Naive thymus-derived CD8-positive, alpha-beta T cell (primary cell): ENCODE measurements at regions not wholly inside any gene's neighbourhood (a gene's known extent, or its start where the extent isn't known, plus 50 kb on each side); places are given as distances from the start of the nearest gene placed in this dataset.

Experiments
- ATAC-seq, 2 donors: fragments of 150-1000 bp; cut with Tn5 transposase in 1 of 2; sonication (Bioruptor Pico), chemical (Tn5 transposase) in 1 of 2; 1 replicate in 1 of 2; 2 replicates in 1 of 2; pipeline ENCODE4 v1.10.0; 2021; ENCODE audit warnings: mild to moderate bottlenecking in 2 of 2, moderate library complexity in 2 of 2
- POLR2A ChIA-PET: fragments of 350-600 bp; sonication (Branson Sonifier 250); formaldehyde crosslinking; loops from one replicate; lab custom pipeline; 2021; ENCODE audit warnings: antibody characterized with exemption; lab: Charles Lee
- DNase-seq, 10 donors: peaks; one replicate each; pipeline versions ENCODE4 v3.0.0 to v3.0.0-alpha.2; 2020 to 2022
- H3K27ac Mint-ChIP-seq, 10 donors: one replicate each; pipeline ENCODE4 v1.8.0; 2020 to 2022; ENCODE audit warnings: mild to moderate bottlenecking in 10 of 10, mixed read lengths in 10 of 10, moderate library complexity in 4 of 10, inconsistent platforms in 1 of 10
- H3K27me3 Mint-ChIP-seq, 5 donors: one replicate each; pipeline ENCODE4 v1.8.0; 2021 to 2022; ENCODE audit warnings: mixed read lengths in 5 of 5
- H3K36me3 Mint-ChIP-seq, 3 donors: one replicate each; pipeline ENCODE4 v1.8.0; 2020 to 2022; ENCODE audit warnings: mixed read lengths in 3 of 3, mild to moderate bottlenecking in 2 of 3, inconsistent platforms in 1 of 3
- H3K4me1 Mint-ChIP-seq, 4 donors: one replicate each; pipeline ENCODE4 v1.8.0; 2021 to 2022; ENCODE audit warnings: mixed read lengths in 4 of 4
- H3K4me3 Mint-ChIP-seq, 10 donors: one replicate each; pipeline ENCODE4 v1.8.0; 2020 to 2022; ENCODE audit warnings: mild to moderate bottlenecking in 10 of 10, mixed read lengths in 10 of 10, moderate library complexity in 6 of 10, inconsistent platforms in 1 of 10
- H3K9me3 Mint-ChIP-seq, 9 donors: one replicate each; pipeline ENCODE4 v1.8.0; 2020 to 2022; ENCODE audit warnings: mixed read lengths in 9 of 9, mild to moderate bottlenecking in 3 of 9, inconsistent platforms in 1 of 9, moderate library complexity in 1 of 9

DNA sequence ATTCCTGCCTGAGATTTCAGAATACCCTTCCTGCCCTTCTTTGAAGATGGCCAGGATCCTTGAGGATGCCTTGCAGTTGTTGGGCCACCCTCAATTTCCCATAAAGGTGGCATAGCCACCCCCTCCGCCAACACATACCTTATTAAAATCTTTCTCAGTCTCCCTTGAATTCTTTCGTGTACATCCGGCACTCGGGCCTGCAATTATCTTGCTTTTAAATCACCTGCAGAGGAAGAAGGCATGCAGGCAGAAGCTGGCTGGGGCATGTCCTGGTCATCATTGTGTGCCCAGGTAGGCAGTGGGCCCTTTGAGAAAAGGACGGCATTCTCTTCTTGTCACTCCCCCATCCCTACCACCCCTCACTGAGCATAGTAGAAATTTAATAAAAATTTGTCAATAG is 189.5 kb upstream of the LYZL1 start:
- no peak overlapping the region for H3K4me3 Mint-ChIP-seq
- POLR2A ChIA-PET = no interaction called here
- peaks cover 0 to 9% (median 2%) of the 10 kb centered on the region in 9 donors for H3K9me3 Mint-ChIP-seq
- peaks cover 0 to 4% (median 0%) of the 10 kb centered on the region in 3 donors for H3K36me3 Mint-ChIP-seq
- H3K27me3 Mint-ChIP-seq = peaks cover 8 to 39% (median 18%) of the 10 kb centered on the region in 5 donors
- DNase-seq (no peak), ATAC-seq (no peak)
- H3K27ac Mint-ChIP-seq = no peak overlapping the region
- no peaks in the 10 kb centered on the region for H3K4me1 Mint-ChIP-seq

DNA sequence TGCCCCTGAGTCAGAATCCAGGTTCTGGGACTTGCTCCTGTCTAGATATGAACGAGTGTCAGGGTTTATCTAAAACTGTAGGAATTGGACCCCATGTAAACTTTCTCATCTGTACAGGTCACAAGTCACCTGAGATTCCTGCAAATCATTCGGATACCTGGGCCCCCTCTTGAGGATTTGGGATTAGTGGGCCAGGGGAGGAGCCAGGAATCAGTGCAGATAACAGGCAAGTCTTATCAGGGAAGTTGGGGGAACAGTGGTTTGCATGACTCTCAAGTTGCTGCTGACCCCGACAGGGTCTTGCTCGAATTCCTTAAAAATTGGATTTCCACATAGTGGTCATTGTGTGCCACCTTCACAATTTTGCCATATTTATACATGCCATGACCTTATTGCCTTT is 188.4 kb upstream of the LYZL1 start:
- Mint-ChIP-seq H3K36me3 (peaks cover 0 to 4% (median 0%) of the 10 kb centered on the region in 3 donors), H3K27me3 (peaks cover 8 to 50% (median 16%) of the 10 kb centered on the region in 5 donors), H3K4me3 (no peak overlapping the region), H3K27ac (no peak overlapping the region), H3K9me3 (peaks cover 0 to 9% (median 2%) of the 10 kb centered on the region in 9 donors), H3K4me1 (no peaks in the 10 kb centered on the region)
- DNase-seq (no peak), ATAC-seq (no peak)
- POLR2A ChIA-PET = no interaction called here

DNA sequence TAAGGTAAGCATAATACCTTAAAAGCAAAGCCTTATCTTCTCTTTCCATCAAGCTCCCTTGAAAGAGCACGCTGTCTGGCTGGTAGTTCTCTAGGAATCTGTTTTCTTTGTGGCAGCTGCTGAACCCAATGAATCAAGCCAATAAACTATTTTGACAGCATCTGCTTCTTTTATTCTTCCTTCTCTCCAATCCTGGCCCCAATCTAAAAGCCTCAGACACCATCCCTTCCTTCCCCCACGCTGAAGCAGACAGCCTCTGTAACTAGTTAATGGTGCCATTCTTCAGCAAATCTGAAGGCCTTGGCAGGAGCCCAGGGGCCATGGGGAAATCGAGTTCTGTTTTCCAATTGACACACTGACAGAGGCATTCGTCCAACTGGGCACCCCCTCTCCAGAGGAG is 186.6 kb upstream of the LYZL1 start:
- ATAC-seq = no peak
- H3K36me3 Mint-ChIP-seq = peaks cover 0 to 4% (median 0%) of the 10 kb centered on the region in 3 donors

DNA sequence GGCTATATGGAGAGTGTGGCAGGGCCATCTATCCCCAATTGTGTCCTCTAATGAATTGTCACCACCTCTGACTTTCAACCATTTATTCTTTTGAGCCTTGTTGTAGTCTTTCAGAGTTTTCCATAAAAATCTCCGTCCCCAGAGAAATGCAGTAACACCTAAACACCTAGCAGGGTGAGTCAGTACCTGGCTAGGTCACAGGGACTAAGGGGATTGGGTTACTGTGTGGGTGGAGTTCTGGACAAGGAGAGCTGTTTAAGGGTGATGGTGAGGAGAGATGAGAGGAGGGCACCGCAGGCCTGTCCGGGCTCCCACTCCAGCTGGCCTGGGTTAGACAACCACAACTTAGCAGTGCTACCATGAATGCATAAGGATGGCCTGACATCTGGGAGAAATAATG is 186.2 kb upstream of the LYZL1 start:
- ATAC-seq (no peak), DNase-seq (no peak)
- peaks cover 3 to 57% (median 16%) of the 10 kb centered on the region in 5 donors for H3K27me3 Mint-ChIP-seq
- no peak overlapping the region for H3K4me3 Mint-ChIP-seq
- peaks cover 0 to 5% (median 0%) of the 10 kb centered on the region in 4 donors for H3K4me1 Mint-ChIP-seq
- peaks cover 0 to 9% (median 0%) of the 10 kb centered on the region in 9 donors for H3K9me3 Mint-ChIP-seq
- POLR2A ChIA-PET = no interaction called here
- peaks cover 0 to under 1% (median 0%) of the 10 kb centered on the region in 3 donors for H3K36me3 Mint-ChIP-seq
- no peak overlapping the region for H3K27ac Mint-ChIP-seq

More for the DNA sequence above, 186.6 kb upstream of the LYZL1 start:
- no peak for DNase-seq
- H3K4me3 Mint-ChIP-seq = no peak overlapping the region
- H3K27ac Mint-ChIP-seq = no peak overlapping the region
- H3K9me3 Mint-ChIP-seq = peaks cover 0 to 9% (median 0%) of the 10 kb centered on the region in 9 donors
- POLR2A ChIA-PET = no interaction called here
- H3K4me1 Mint-ChIP-seq = peaks cover 0 to 5% (median 0%) of the 10 kb centered on the region in 4 donors
- H3K27me3 Mint-ChIP-seq = peaks cover 5 to 57% (median 16%) of the 10 kb centered on the region in 5 donors

DNA sequence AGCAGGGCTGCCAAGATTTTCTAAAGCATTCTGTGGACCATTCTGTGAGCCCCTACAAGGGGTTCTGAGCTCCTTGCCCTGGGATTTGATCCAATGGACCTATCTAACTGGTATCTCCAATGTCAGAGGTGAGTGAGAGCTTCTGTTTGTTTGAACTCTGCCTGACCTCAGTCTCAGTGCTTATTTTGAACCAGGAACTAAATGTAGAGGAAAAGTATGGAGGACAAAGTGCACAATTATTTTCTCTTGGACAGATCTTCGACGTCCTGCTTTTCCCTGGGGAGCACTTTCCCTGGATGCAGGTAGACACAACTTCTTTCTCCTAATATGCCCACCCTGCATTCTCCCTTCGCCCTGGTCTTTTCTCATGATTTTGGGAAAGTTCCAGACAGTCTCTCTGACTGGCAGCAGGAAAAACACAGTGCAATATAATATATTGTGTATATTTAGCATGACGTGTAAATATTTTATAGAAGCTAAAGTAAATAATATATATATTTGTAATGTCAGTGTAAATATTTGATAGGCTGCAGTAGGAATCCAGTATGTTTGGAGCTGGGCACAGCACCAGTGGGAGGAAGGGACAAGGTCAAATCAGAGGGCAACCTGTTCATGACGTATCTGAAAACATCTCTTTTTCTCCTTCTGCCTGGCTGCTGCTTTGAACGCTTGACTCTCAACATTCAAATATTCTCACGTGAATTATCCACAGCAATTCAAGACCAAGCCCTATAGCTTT is 184.0 kb upstream of the LYZL1 start:
- Mint-ChIP-seq H3K36me3 (no peaks in the 10 kb centered on the region), H3K27me3 (peaks cover 3 to 57% (median 13%) of the 10 kb centered on the region in 5 donors), H3K9me3 (peaks cover 0 to 4% (median 0%) of the 10 kb centered on the region in 9 donors), H3K27ac (no peak overlapping the region), H3K4me1 (peaks cover 0 to 5% (median 0%) of the 10 kb centered on the region in 4 donors), H3K4me3 (no peak overlapping the region)
- ATAC-seq = no peak
- POLR2A ChIA-PET = no interaction called here
- no peak for DNase-seq

DNA sequence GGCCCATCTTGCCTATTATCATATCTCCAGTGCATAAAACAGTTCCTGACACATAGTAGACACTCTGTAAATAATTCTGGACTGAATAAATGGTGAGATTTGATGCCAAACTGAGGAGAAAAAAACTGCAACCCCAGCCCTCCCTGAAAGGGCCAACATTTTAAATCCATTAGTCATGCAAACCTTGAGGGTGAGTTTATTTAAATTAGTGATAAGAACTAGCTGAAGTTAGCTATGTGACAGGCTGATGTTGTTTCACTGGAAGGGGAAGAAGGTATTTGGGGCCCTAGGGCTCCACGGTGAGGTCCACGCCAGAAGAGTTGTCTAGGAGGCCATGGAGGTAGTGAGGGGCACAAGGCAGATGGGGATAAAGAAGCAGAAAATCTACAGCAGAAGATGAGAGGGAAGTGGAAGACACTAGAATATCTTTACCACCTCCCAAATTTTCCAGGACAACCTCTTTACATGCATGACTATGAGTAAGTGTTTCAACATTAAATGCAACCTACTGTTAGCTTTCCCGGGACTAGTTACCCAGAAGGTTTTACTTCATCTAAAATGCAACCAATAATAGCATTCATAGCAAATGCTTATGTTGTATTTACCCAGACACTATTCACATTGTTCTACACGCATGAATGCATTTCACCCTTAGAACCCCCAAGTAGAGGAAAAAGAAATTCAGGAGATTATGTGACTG is 183.2 kb upstream of the LYZL1 start:
- no peak overlapping the region for H3K4me3 Mint-ChIP-seq
- POLR2A ChIA-PET = no interaction called here
- peaks cover 0 to 5% (median 0%) of the 10 kb centered on the region in 4 donors for H3K4me1 Mint-ChIP-seq
- no peak overlapping the region for H3K27ac Mint-ChIP-seq
- peaks cover 3 to 50% (median 11%) of the 10 kb centered on the region in 5 donors for H3K27me3 Mint-ChIP-seq
- no peak for DNase-seq
- H3K9me3 Mint-ChIP-seq = peaks cover 0 to 4% (median 0%) of the 10 kb centered on the region in 9 donors
- H3K36me3 Mint-ChIP-seq = no peaks in the 10 kb centered on the region
- ATAC-seq = no peak

DNA sequence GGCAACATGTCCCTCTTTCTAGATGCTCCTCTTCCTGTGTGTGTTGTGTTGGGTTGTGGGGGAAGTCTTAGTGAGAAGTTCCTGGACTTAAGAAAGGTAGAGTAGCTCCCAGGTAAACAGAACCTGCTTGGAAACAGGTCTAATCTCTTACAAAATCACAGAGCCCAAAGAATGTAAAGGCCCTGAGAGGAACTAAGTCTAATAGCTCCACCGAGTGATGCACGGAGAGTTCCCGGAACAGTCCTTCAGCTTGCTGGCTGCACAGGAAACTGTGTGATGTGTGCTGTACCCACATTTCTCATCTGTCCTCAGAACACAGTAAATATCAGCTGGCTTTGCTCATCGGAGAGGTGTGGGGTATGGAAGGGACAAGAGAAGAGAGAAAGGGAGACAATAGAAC is 182.6 kb upstream of the LYZL1 start:
- DNase-seq (no peak), ATAC-seq (no peak)
- POLR2A ChIA-PET = no interaction called here
- H3K27ac Mint-ChIP-seq = no peak overlapping the region
- no peaks in the 10 kb centered on the region for H3K36me3 Mint-ChIP-seq
- no peak overlapping the region for H3K4me3 Mint-ChIP-seq
- H3K27me3 Mint-ChIP-seq = peaks cover 2 to 44% (median 10%) of the 10 kb centered on the region in 5 donors
- H3K4me1 Mint-ChIP-seq = peaks cover 0 to 5% (median 0%) of the 10 kb centered on the region in 4 donors
- H3K9me3 Mint-ChIP-seq = peaks cover 0 to 4% (median 0%) of the 10 kb centered on the region in 9 donors

DNA sequence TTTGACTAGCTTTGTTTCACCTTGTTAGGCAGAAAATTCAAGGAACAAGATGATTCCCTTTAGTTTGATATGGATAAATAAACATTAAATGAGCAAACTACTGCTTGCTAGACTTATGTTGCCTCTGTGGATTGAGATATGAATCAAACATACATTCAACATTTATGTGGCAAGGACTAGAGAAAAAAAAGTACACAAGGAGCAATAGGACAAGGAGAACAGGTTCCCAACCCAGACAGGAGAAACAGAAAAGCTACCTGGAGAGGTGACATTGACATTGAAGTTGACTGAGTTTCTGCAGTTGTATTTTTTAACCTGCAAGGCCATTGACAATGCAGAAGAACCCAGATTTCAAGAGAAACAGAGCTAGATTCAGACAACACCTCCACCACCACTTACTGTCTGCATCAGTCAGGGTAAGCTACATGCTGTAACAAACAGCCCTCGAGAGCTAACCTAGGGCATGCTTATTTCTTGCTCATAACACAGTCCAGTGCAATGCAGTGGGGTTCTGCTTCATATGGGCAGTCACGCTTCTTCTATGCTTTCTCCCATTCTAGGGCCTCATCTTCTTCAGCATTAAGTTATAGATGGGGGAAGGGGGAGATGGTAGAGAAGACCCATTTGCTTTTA is 180.9 kb upstream of the LYZL1 start:
- peaks cover 2 to 40% (median 8%) of the 10 kb centered on the region in 5 donors for H3K27me3 Mint-ChIP-seq
- H3K36me3 Mint-ChIP-seq = no peaks in the 10 kb centered on the region
- H3K27ac Mint-ChIP-seq = no peak overlapping the region
- ATAC-seq (no peak), DNase-seq (no peak)
- peaks cover 0 to 5% (median 0%) of the 10 kb centered on the region in 4 donors for H3K4me1 Mint-ChIP-seq
- POLR2A ChIA-PET = no interaction called here
- H3K4me3 Mint-ChIP-seq = no peak overlapping the region
- peaks cover 0 to 8% (median 0%) of the 10 kb centered on the region in 9 donors for H3K9me3 Mint-ChIP-seq

DNA sequence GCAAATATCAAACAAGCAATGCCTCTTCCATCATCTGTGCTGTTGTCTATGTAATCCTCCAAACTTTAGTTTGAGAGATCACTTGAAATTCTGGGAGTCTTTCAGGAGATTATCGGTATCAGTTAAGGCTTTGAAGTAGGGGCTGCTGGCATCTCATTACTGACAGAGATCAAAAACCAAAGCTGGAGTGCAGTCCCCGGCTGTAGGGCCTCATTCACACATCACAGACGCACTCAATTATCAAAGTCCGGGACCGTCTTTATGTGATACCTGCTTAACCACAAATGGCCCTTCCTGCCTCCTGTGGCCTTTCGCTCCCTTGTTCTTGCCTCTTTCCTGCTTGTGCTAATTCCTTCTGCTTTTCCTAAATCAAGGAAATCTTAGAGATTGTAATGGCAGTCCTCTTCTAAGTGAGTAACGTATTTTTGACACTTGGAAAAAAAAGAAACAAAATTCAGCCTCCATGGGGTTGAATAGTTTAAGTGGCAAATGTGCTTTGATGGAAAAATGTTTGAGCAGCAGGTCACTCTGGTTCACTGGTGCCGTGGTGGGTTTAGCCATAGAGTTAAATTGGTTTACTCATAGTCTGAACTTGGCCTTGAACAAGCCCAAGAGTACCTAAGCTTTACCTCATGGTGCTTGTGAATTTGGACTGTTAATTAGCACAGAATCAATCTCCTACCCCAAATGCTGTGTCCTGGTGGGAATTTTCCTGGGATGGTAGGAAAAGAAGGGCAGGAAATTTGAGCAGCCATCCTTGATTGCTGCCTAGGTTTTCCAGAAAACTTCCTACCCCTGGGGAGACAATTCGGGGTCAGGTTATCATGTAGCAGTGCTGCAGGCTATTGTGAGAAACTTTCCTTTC is 178.9 kb upstream of the LYZL1 start:
- Mint-ChIP-seq H3K4me3 (no peak overlapping the region), H3K27me3 (peaks cover 4 to 33% (median 11%) of the 10 kb centered on the region in 5 donors)

DNA sequence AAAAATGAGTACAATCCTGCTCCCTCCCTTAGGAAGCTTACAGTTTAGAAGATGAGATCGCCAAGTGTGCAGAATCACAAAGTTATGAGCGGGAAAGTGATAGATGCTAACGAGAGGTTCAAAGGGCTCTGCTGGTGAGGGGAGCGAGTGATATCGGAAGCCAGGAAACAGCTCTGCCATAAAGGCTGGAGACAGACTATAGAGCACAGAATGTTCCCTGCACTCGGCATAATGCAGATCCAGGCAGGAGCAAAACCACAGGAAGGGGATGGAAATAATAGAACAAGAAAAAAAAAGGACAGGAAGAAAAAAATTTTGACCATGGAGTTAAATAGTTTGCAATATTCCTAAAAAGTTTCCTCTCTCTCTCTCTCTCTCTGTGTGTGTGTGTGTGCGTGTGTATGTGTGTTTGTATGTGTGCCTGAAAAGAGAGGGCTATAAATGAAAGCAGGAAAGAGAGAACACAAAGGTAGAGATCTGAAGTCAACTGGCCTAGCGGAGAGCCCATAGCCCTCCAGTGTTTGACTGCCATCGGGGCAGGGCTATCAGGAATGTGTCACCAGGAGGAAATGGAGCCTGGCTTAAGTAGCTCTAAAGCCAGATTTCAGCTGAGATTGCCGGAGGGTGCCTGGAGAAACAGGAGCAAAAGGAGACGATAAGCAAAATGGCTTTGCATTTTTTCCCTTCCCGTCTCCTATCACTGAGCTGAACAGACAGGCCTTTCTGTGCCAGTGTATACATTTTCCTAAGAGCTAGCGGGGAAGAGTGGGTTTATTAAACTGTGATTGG is 175.8 kb upstream of the LYZL1 start:
- H3K9me3 Mint-ChIP-seq = peaks cover 4 to 30% (median 15%) of the 10 kb centered on the region in 9 donors
- H3K27me3 Mint-ChIP-seq = peaks cover 4 to 20% (median 9%) of the 10 kb centered on the region in 5 donors
- POLR2A ChIA-PET = no interaction called here
- ATAC-seq (no peak), DNase-seq (no peak)
- H3K36me3 Mint-ChIP-seq = peaks cover 0 to 10% (median 0%) of the 10 kb centered on the region in 3 donors
- H3K4me1 Mint-ChIP-seq = no peaks in the 10 kb centered on the region
- H3K4me3 Mint-ChIP-seq = no peak overlapping the region
- H3K27ac Mint-ChIP-seq = no peak overlapping the region

More for the DNA sequence above, 178.9 kb upstream of the LYZL1 start:
- no peaks in the 10 kb centered on the region for H3K36me3 Mint-ChIP-seq
- DNase-seq (no peak), ATAC-seq (no peak)
- no peak overlapping the region for H3K27ac Mint-ChIP-seq
- H3K4me1 Mint-ChIP-seq = peaks cover 0 to 5% (median 0%) of the 10 kb centered on the region in 4 donors
- H3K9me3 Mint-ChIP-seq = peaks cover 0 to 9% (median 3%) of the 10 kb centered on the region in 9 donors
- POLR2A ChIA-PET = no interaction called here

DNA sequence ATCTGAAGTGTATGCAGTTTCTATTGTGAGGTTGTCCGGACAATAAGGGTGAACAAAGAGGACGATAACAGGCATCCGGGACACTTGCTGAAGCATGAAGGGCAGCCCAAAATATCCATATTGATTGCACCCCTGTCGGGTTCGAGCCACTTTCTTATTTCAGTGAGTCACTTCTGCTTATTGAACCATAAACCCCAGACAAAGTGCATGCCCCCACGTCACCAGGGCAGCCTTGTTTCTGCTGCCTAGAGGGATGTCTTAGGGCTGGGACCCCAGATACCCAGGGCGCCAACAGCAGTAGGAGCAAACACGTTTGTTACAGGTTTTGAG is 175.3 kb upstream of the LYZL1 start:
- ATAC-seq = no peak
- H3K4me3 Mint-ChIP-seq = no peak overlapping the region
- no peak overlapping the region for H3K27ac Mint-ChIP-seq
- no peaks in the 10 kb centered on the region for H3K4me1 Mint-ChIP-seq
- no peak for DNase-seq
- H3K9me3 Mint-ChIP-seq = peaks cover 7 to 35% (median 19%) of the 10 kb centered on the region in 9 donors
- POLR2A ChIA-PET = no interaction called here
- peaks cover 0 to 15% (median 0%) of the 10 kb centered on the region in 3 donors for H3K36me3 Mint-ChIP-seq
- H3K27me3 Mint-ChIP-seq = peaks cover 4 to 20% (median 9%) of the 10 kb centered on the region in 5 donors
